SU-DHL-6 (cell line): ENCODE measurements at regions not wholly inside any gene's neighbourhood (a gene's known extent, or its start where the extent isn't known, plus 50 kb on each side); places are given as distances from the start of the nearest gene placed in this dataset.

Experiments
- H2AFZ ChIP-seq: fragments of 200-600 bp; sonication (generic); 2 replicates; pipeline ENCODE4 v1.6.1; 2014; ENCODE audit warnings: low read depth, mild to moderate bottlenecking, moderate library complexity, mixed read lengths, antibody characterized with exemption, low read length; ENCODE audit not compliant: severe bottlenecking
- H3F3A ChIP-seq: fragments of 200-600 bp; shearing (Covaris generic); 2 replicates; pipeline ENCODE4 v1.6.0; 2016; ENCODE audit warnings: antibody characterized with exemption, mild to moderate bottlenecking; ENCODE audit not compliant: insufficient read depth
- H3K27ac ChIP-seq: fragments of 200-600 bp; sonication (generic); 2 replicates; pipeline ENCODE4 v1.5.1; 2016; ENCODE audit warnings: low read depth, mild to moderate bottlenecking, low read length, moderate library complexity, mixed read lengths
- H3K27me3 ChIP-seq: fragments of 200-600 bp; sonication (generic), shearing (Covaris generic); 2 replicates; pipeline ENCODE4 v1.6.0; 2014; ENCODE audit warnings: mild to moderate bottlenecking, low read length
- H3K36me3 ChIP-seq: fragments of 200-600 bp; sonication (generic); 2 replicates; pipeline ENCODE4 v1.6.1; 2014; ENCODE audit warnings: mild to moderate bottlenecking, low read length, mixed read lengths
- H3K4me2 ChIP-seq: fragments of 300-600, 200-600 bp; shearing (Covaris generic), sonication (generic); 2 replicates; pipeline ENCODE4 v1.6.0; 2014; ENCODE audit warnings: low read length, low read depth, mild to moderate bottlenecking; ENCODE audit not compliant: poor library complexity, severe bottlenecking
- H3K4me3 ChIP-seq: fragments of 200-600 bp; sonication (generic); 2 replicates; pipeline ENCODE4 v1.5.1; 2014; ENCODE audit warnings: antibody characterized with exemption, low read length, mild to moderate bottlenecking, mixed read lengths; ENCODE audit not compliant: insufficient read depth, poor library complexity, severe bottlenecking
- H3K79me2 ChIP-seq: fragments of 200-600 bp; sonication (generic); 2 replicates; pipeline ENCODE4 v1.6.1; 2014; ENCODE audit warnings: mild to moderate bottlenecking, low read length, moderate library complexity; ENCODE audit not compliant: insufficient read depth
- H3K9ac ChIP-seq: fragments of 200-600 bp; sonication (generic); 2 replicates; pipeline ENCODE4 v1.7.0; 2014; ENCODE audit warnings: mild to moderate bottlenecking, low read length
- H3K9me2 ChIP-seq: fragments of 200-600 bp; sonication (generic); replicated peaks from 2 replicates; pipeline ENCODE4 v1.6.1; 2014; ENCODE audit warnings: low read length; ENCODE audit not compliant: insufficient read depth
- H3K9me3 ChIP-seq: fragments of 200-600 bp; sonication (generic); 2 replicates; pipeline ENCODE4 v1.6.1; 2014; ENCODE audit warnings: low read length, mixed read lengths; ENCODE audit not compliant: insufficient read depth
- H4K20me1 ChIP-seq: fragments of 200-600 bp; sonication (generic); 2 replicates; pipeline ENCODE4 v1.6.1; 2014; ENCODE audit warnings: low read depth, mild to moderate bottlenecking, antibody characterized with exemption, low read length, moderate library complexity, mixed read lengths
- EZH2phosphoT487 ChIP-seq: fragments of 200-600 bp; sonication (generic), shearing (Covaris generic); conservative IDR thresholded peaks from 2 replicates; pipeline ENCODE4 v1.6.1; 2018; ENCODE audit warnings: mild to moderate bottlenecking, antibody characterized with exemption, low read length, moderate library complexity, mixed read lengths
- TF ChIP-seq, protein P1 (sequence below): fragments of 200-600 bp; sonication (generic); IDR thresholded peaks from one replicate; pipeline ENCODE4 v1.5.1; 2017; ENCODE audit warnings: antibody characterized with exemption, mild to moderate bottlenecking, low read length, moderate library complexity; ENCODE audit not compliant: insufficient read depth, poor library complexity, severe bottlenecking

DNA sequence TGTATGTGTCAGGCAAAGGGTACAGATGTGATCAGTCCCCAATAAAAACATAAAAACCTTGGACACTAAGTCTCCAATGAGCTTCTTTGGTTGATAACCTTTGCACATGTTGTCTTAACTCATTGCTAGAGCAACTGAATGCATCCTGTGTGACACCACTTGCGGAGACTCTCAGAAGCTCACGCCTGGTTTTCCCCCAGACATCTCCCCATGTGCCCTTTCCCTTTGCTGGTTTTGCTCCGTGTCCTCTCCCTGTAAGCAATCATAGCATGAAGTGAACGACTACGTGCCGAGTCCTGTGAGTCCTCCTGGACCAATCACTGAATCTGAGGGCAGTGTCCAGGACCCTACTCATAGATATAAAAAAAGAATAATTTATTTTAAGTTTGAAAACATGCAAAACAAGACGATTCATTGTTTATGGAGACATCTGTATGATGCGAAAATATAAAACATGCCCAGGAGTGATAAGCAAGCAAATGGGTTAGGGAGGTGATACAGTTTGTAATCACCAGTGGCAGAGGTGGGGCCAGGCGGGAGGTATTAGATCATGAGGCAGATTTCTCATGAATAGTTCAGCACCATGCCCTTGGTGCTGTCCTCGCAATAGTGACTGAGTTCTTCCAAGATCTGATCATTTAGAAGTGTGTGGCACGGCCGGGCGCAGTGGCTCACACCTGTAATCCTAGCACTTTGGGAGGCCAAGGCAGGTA, 115.5 kb downstream of the MED10 start:
- H3K4me2 ChIP-seq, result no peak overlapping the region
- no peak overlapping the region for H3K4me3 ChIP-seq
- no peak overlapping the region for H2AFZ ChIP-seq
- H3K79me2 ChIP-seq, result no peaks in the 10 kb centered on the region
- H4K20me1 ChIP-seq, result no peaks in the 10 kb centered on the region
- H3F3A ChIP-seq, result no peaks in the 10 kb centered on the region
- no peaks in the 10 kb centered on the region for H3K36me3 ChIP-seq
- no peak overlapping the region for H3K9ac ChIP-seq
- H3K9me3 ChIP-seq, result no peaks in the 10 kb centered on the region
- no peak overlapping the region for H3K27ac ChIP-seq
- no peak for TF ChIP-seq EZH2phosphoT487
- TF ChIP-seq, protein P1, sequence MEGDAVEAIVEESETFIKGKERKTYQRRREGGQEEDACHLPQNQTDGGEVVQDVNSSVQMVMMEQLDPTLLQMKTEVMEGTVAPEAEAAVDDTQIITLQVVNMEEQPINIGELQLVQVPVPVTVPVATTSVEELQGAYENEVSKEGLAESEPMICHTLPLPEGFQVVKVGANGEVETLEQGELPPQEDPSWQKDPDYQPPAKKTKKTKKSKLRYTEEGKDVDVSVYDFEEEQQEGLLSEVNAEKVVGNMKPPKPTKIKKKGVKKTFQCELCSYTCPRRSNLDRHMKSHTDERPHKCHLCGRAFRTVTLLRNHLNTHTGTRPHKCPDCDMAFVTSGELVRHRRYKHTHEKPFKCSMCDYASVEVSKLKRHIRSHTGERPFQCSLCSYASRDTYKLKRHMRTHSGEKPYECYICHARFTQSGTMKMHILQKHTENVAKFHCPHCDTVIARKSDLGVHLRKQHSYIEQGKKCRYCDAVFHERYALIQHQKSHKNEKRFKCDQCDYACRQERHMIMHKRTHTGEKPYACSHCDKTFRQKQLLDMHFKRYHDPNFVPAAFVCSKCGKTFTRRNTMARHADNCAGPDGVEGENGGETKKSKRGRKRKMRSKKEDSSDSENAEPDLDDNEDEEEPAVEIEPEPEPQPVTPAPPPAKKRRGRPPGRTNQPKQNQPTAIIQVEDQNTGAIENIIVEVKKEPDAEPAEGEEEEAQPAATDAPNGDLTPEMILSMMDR, result no peak
- H3K9me2 ChIP-seq, result no peaks in the 10 kb centered on the region
- H3K27me3 ChIP-seq, result no peaks in the 10 kb centered on the region

DNA sequence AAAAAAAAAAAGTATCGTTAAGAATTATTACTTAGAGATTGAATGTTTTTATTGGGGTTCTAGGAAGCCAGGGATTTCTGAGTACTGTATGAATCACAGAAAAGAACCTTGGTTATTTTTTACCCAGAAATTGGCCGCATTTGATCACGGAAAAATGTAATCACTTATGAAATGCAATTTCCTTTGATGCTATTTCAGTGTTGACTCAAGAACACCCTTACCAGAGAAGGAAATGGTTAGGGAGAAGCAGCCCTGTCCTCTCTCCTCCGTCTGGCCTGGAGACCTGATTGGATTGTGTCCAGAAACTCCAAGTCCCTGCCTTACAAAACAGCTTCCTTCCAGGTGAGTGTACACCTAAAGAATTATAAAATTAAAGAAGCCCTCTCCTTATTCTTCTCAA, 116.7 kb downstream of the MED10 start:
- H3K27ac ChIP-seq, result no peak overlapping the region
- no peak overlapping the region for H2AFZ ChIP-seq
- TF ChIP-seq, protein P1, result no peak
- no peak for TF ChIP-seq EZH2phosphoT487
- no peaks in the 10 kb centered on the region for H3K9me3 ChIP-seq
- no peaks in the 10 kb centered on the region for H3K9me2 ChIP-seq
- H3K27me3 ChIP-seq, result no peaks in the 10 kb centered on the region
- H4K20me1 ChIP-seq, result no peaks in the 10 kb centered on the region
- no peak overlapping the region for H3K4me2 ChIP-seq
- H3K79me2 ChIP-seq, result no peaks in the 10 kb centered on the region
- no peak overlapping the region for H3K9ac ChIP-seq
- no peak overlapping the region for H3K4me3 ChIP-seq
- no peaks in the 10 kb centered on the region for H3F3A ChIP-seq
- H3K36me3 ChIP-seq, result no peaks in the 10 kb centered on the region

DNA sequence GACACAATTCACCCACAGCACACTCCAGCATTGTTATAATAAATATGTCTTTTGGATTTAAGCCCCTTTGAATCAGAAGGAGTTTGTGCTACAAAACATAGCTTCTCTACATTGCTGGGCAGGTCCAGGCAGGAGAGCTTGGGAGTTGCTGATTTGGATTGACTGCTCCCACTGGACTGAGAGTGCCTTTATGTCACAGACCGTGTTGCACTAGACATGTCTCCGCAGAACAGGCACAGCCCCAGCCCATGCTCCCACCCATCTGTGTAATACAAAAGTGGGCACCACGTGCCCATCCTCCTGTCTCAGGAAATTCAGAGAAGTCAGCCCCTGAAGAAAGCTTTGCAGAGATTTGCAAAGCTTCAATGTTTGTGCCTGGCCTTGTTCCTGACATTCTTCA, 117.1 kb downstream of the MED10 start:
- H3K9me2 ChIP-seq, result no peaks in the 10 kb centered on the region

More for the DNA sequence above, 117.1 kb downstream of the MED10 start:
- H3K4me2 ChIP-seq, result no peak overlapping the region
- no peak overlapping the region for H3K9ac ChIP-seq
- no peak overlapping the region for H3K27ac ChIP-seq
- no peaks in the 10 kb centered on the region for H3K27me3 ChIP-seq
- no peaks in the 10 kb centered on the region for H4K20me1 ChIP-seq
- no peaks in the 10 kb centered on the region for H3K9me3 ChIP-seq
- H3K36me3 ChIP-seq, result no peaks in the 10 kb centered on the region
- no peak overlapping the region for H2AFZ ChIP-seq
- H3F3A ChIP-seq, result no peaks in the 10 kb centered on the region
- H3K4me3 ChIP-seq, result no peak overlapping the region
- TF ChIP-seq EZH2phosphoT487, result no peak
- TF ChIP-seq, protein P1, result no peak
- H3K79me2 ChIP-seq, result no peaks in the 10 kb centered on the region
